Heart left ventricle (tissue), 16 donors: ENCODE measurements at regions not wholly inside any gene's neighbourhood (a gene's known extent, or its start where the extent isn't known, plus 50 kb on each side); places are given as distances from the start of the nearest gene placed in this dataset.
A peak's percentile ranks its signal among the peaks of the same experiment; 100 is the strongest.

Source experiments
- ATAC-seq, 4 donors: fragments of 200-7000 bp; cut with Tn5 transposase; one replicate each; pipeline ENCODE4 v1.9.1; 2020 to 2022; ENCODE audit warnings: moderate library complexity in 4 of 4, mild to moderate bottlenecking in 3 of 4, moderate number of reproducible peaks in 1 of 4
- DNase-seq, 5 donors: peaks; one replicate each; pipeline ENCODE4 v3.0.0-alpha.2; 2020
- H3K27ac ChIP-seq, 12 donors: fragments of 200-600 bp; sonication (generic) in 4 of 12; one replicate each; pipeline versions ENCODE4 v1.5.0 to v1.8.0; 2016 to 2022; ENCODE audit warnings: mild to moderate bottlenecking in 2 of 12
- H3K27me3 ChIP-seq, 9 donors: fragments of 200-600 bp; sonication (generic) in 2 of 9; one replicate each; pipeline versions ENCODE4 v1.5.1 to v1.8.0; 2016 to 2022; ENCODE audit warnings: mild to moderate bottlenecking in 3 of 9
- H3K36me3 ChIP-seq, 9 donors: fragments of 200-600 bp; sonication (generic) in 2 of 9; one replicate each; pipeline versions ENCODE4 v1.5.0 to v1.8.0; 2018 to 2022; ENCODE audit warnings: mild to moderate bottlenecking in 2 of 9
- H3K4me1 ChIP-seq, 12 donors: fragments of 200-600 bp; sonication (generic) in 4 of 12; one replicate each; pipeline versions ENCODE4 v1.5.0 to v1.8.0; 2016 to 2022; ENCODE audit warnings: mild to moderate bottlenecking in 3 of 12
- H3K4me3 ChIP-seq, 12 donors: fragments of 200-600 bp; sonication (generic) in 4 of 12; one replicate each; pipeline versions ENCODE4 v1.5.0 to v1.8.0; 2017 to 2022; ENCODE audit warnings: mild to moderate bottlenecking in 9 of 12, moderate library complexity in 4 of 12
- H3K9me3 ChIP-seq, 12 donors: fragments of 200-600 bp; sonication (generic) in 4 of 12; one replicate each; pipeline versions ENCODE4 v1.5.0 to v1.8.0; 2016 to 2022; ENCODE audit warnings: mild to moderate bottlenecking in 1 of 12
- POLR2A ChIP-seq, 2 donors: fragments of 450-650 bp; IDR thresholded peaks; one replicate each; pipeline ENCODE4 v1.6.1; 2017; ENCODE audit warnings: antibody characterized with exemption in 2 of 2, mild to moderate bottlenecking in 2 of 2, moderate library complexity in 2 of 2
- WGBS, 4 donors: extraction: QIAGEN DNeasy Blood & Tissue Kit in 2 of 4; methylation state at CpG; one replicate each; pipeline versions ENCODE4 v1.1.5 to v1.1.7; 2013 to 2018; 5-methylcytosine and 5-hydroxymethylcytosine counted together
- intact Hi-C, 10 donors: fragments of 100-400 bp; cut with DNase I; formaldehyde crosslinking; loops; one replicate each; pipeline versions ENCODE4 v1.11.1 to v1.14.2; 2022
- TF ChIP-seq, protein P1 (sequence below), 12 donors: fragments of 200-600 bp; sonication (generic) in 4 of 12; IDR thresholded peaks; one replicate each; pipeline versions ENCODE4 v1.5.0 to v1.8.0; 2018 to 2022; ENCODE audit warnings: antibody characterized with exemption in 12 of 12, mild to moderate bottlenecking in 5 of 12
- donor health status: ischemic (EF 13 %, LVEDD 7.1; RV severe dilation, severe dysfunction).
- donor health status: healthy with polysubstance abuse.
- donor health status: DM: no; HTN: yes; CAD: no.
- donor health status: DM: no; HTN: no; CAD: no.
- donor health status: ischemic (EF 25% LVEDD 6.9; RV normal size, moderate dysfunction).
- donor health status: ischemic (EF 25% LVEDD 5.7; RV mildly dilated, moderate dysfunction).
- donor health status: healthy.
- donor health status: DM: yes; HTN: yes; CAD: no.
- donor health status: ischemic (EF 35%, LVEDD 5.7; RV mildly dilated, moderate dysfunction).
- donor health status: nonischemic (EF 11% LVEDD 7.7; RV severe dilation, severe dysfunction).
- donor health status: DM: yes; HTN: yes; CAD: no.
- donor health status: PGD.
- donor health status: ischemic (EF 29% LVEDD 5.4; RV normal size, mild dysfunction).
- donor health status: nonischemic (EF 23%, LVEDD 6.1; RV moderate dilation, normal function).

DNA sequence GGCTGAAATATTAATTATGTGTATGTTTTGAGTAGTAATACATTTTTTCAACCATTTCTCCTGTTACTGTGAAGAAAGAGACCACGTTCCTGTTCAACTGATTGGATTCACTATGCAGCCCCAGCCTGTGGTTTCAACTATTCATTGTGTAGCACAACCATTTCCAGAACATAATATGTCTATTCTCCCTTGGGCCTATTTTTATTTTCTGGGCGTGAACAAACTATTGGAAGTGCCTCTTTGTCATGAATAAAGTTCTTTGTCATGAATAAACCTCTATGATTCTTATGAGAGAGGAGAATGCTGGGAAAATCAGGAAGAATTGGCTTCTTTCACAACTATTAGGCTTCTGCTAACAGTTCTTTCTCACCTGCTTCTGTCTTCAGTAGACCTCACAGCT is 152.4 kb downstream of the GNAT3 start:
- Histone ChIP-seq H3K27ac (no peak overlapping the region), H3K4me3 (no peak overlapping the region), H3K27me3 (no peaks in the 10 kb centered on the region), H3K9me3 (peaks cover 0 to 8% (median 0%) of the 10 kb centered on the region in 12 donors), H3K36me3 (no peaks in the 10 kb centered on the region), H3K4me1 (no peaks in the 10 kb centered on the region)
- DNase-seq = no peak
- 80 to 90% (median 85%) methylated on average over 2 of the region's 2 CpGs for WGBS, 4 donors
- ATAC-seq = no peak
- no peak for TF ChIP-seq POLR2A (IDR thresholded peaks at IDR 0.05)
- intact Hi-C loops = no loop called here

- no peaks in the 10 kb centered on the region for H3K36me3 ChIP-seq
- H3K27me3 ChIP-seq = no peaks in the 10 kb centered on the region
- no peaks in the 10 kb centered on the region for H3K4me1 ChIP-seq
- TF ChIP-seq, protein P1, sequence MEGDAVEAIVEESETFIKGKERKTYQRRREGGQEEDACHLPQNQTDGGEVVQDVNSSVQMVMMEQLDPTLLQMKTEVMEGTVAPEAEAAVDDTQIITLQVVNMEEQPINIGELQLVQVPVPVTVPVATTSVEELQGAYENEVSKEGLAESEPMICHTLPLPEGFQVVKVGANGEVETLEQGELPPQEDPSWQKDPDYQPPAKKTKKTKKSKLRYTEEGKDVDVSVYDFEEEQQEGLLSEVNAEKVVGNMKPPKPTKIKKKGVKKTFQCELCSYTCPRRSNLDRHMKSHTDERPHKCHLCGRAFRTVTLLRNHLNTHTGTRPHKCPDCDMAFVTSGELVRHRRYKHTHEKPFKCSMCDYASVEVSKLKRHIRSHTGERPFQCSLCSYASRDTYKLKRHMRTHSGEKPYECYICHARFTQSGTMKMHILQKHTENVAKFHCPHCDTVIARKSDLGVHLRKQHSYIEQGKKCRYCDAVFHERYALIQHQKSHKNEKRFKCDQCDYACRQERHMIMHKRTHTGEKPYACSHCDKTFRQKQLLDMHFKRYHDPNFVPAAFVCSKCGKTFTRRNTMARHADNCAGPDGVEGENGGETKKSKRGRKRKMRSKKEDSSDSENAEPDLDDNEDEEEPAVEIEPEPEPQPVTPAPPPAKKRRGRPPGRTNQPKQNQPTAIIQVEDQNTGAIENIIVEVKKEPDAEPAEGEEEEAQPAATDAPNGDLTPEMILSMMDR (IDR thresholded peaks at IDR 0.05) = no peak
- TF ChIP-seq POLR2A (IDR thresholded peaks at IDR 0.05) = no peak
- ATAC-seq (no peak), DNase-seq (no peak)
- H3K9me3 ChIP-seq = peaks cover 0 to 8% (median 0%) of the 10 kb centered on the region in 12 donors
- intact Hi-C loops = no loop called here
- H3K27ac ChIP-seq = no peak overlapping the region
- whole genome bisulfite sequencing, 4 donors = 91 to 94% (median 93%) methylated on average over 3 of the region's 3 CpGs
- no peak overlapping the region for H3K4me3 ChIP-seq
Measured at GRCh38 chr7:80359029-80359428, 152.8 kb downstream of the GNAT3 start.

DNA sequence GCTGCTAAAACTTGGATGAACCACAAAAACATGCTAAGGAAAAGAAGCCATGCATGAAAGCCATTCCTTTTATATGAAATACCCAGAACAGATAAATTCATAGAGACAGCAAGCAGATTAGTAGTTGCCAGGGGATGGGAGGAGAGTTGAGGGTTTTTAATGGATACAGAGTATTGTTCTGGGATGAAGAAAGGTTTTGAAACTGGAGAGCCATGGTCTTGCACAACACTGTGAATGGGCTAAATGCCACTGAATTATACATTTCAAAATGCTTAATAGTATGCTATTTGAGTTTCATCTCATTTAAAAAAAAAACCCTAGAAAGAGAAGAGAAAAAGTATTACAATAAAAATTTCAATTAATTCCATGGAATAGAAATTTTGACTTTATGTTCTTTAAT is 154.3 kb downstream of the GNAT3 start:
- H3K27ac ChIP-seq = no peak overlapping the region
- peaks cover 0 to 8% (median 0%) of the 10 kb centered on the region in 12 donors for H3K9me3 ChIP-seq
- no peaks in the 10 kb centered on the region for H3K36me3 ChIP-seq
- intact Hi-C loops = no loop called here
- no peaks in the 10 kb centered on the region for H3K4me1 ChIP-seq
- no peaks in the 10 kb centered on the region for H3K27me3 ChIP-seq
- no peak overlapping the region for H3K4me3 ChIP-seq
- ATAC-seq (no peak), DNase-seq (no peak)
- TF ChIP-seq, protein P1 (IDR thresholded peaks at IDR 0.05) = no peak
- no peak for TF ChIP-seq POLR2A (IDR thresholded peaks at IDR 0.05)

- 0 to 97% (median 18%) methylated on average over 1 of the region's 1 CpG for WGBS, 4 donors
- Histone ChIP-seq H3K4me1 (peaks cover 0 to 19% (median 3%) of the 10 kb centered on the region in 12 donors), H3K4me3 (no peak overlapping the region), H3K9me3 (no peaks in the 10 kb centered on the region), H3K27ac (no peak overlapping the region), H3K36me3 (no peaks in the 10 kb centered on the region), H3K27me3 (no peaks in the 10 kb centered on the region)
- TF ChIP-seq, protein P1 (IDR thresholded peaks at IDR 0.05) = no peak
- TF ChIP-seq POLR2A (IDR thresholded peaks at IDR 0.05) = no peak
- DNase-seq (no peak), ATAC-seq (no peak)
- intact Hi-C loops = no loop called here
Measured at GRCh38 chr7:80350430-80350829, 161.4 kb downstream of the GNAT3 start.

- no peak for TF ChIP-seq POLR2A (IDR thresholded peaks at IDR 0.05)
- TF ChIP-seq, protein P1 (IDR thresholded peaks at IDR 0.05) = no peak
- DNase-seq = no peak
- H3K4me1 ChIP-seq = peaks cover 0 to 19% (median 3%) of the 10 kb centered on the region in 12 donors
- peak overlapping the region in 1 of 12 donors; percentile 62 for H3K27ac ChIP-seq
- H3K27me3 ChIP-seq = no peaks in the 10 kb centered on the region
- H3K36me3 ChIP-seq = no peaks in the 10 kb centered on the region
- no peaks in the 10 kb centered on the region for H3K9me3 ChIP-seq
- peak in 2 of 4 donors; percentile 41 to 66 for ATAC-seq
- intact Hi-C loops = no loop called here
- H3K4me3 ChIP-seq = no peak overlapping the region
- WGBS, 4 donors = 65 to 79% (median 69%) methylated on average over 2 of the region's 2 CpGs
Measured at GRCh38 chr7:80348223-80348622, 163.6 kb downstream of the GNAT3 start.
